HepG2 (cell line): ENCODE measurements at regions not wholly inside any gene's neighbourhood (a gene's known extent, or its start where the extent isn't known, plus 50 kb on each side); places are given as distances from the start of the nearest gene placed in this dataset.

Source experiments
- BCL3 ChIP-seq: sonication (generic); formaldehyde crosslinking; IDR thresholded peaks from 2 replicates; pipeline ENCODE4 v1.5.1; 2020; ENCODE audit warnings: mild to moderate bottlenecking, missing genetic modification reagents, moderate library complexity
- HDAC2 ChIP-seq: sonication (generic); formaldehyde crosslinking; IDR thresholded peaks from 2 replicates; pipeline ENCODE4 v1.4.0; 2020; ENCODE audit warnings: missing genetic modification reagents
- LRRFIP1 ChIP-seq: sonication (generic); formaldehyde crosslinking; conservative IDR thresholded peaks from 2 replicates; pipeline ENCODE4 v1.4.0; 2020; ENCODE audit warnings: missing genetic modification reagents
- MAFK ChIP-seq, 2 experiments: IDR thresholded peaks in 1 of 2; conservative IDR thresholded peaks in 1 of 2; 2 replicates each; pipeline ENCODE4 v1.6.1; 2011; ENCODE audit warnings: improper control_type of control experiment in 2 of 2, low read length in 2 of 2
- MTF1 ChIP-seq: sonication (generic); formaldehyde crosslinking; IDR thresholded peaks from 2 replicates; pipeline ENCODE4 v1.5.0; 2020; ENCODE audit warnings: missing genetic modification reagents
- NCOA2 ChIP-seq: sonication (generic); formaldehyde crosslinking; IDR thresholded peaks from 2 replicates; pipeline ENCODE4 v1.8.0; 2022; ENCODE audit warnings: inconsistent platforms
- NFYB ChIP-seq: sonication (generic); formaldehyde crosslinking; IDR thresholded peaks from 2 replicates; pipeline ENCODE4 v1.4.0; 2020; ENCODE audit warnings: missing genetic modification reagents
- NR2F6 ChIP-seq, 2 experiments: IDR thresholded peaks; 2 replicates each; pipeline ENCODE4 v1.6.1; 2016; ENCODE audit warnings: antibody characterized with exemption in 1 of 2, mild to moderate bottlenecking in 1 of 2
- PRDM15 ChIP-seq: sonication (generic); formaldehyde crosslinking; IDR thresholded peaks from 2 replicates; pipeline ENCODE4 v1.4.0; 2020; ENCODE audit warnings: missing genetic modification reagents
- SAFB2 ChIP-seq: sonication (generic); formaldehyde crosslinking; IDR thresholded peaks from 2 replicates; pipeline ENCODE4 v1.5.1; 2020; ENCODE audit warnings: missing genetic modification reagents, low read depth, mild to moderate bottlenecking, borderline replicate concordance
- SMC3 ChIP-seq: IDR thresholded peaks from 2 replicates; pipeline ENCODE4 v1.6.1; 2011; ENCODE audit warnings: low read length, improper control_type of control experiment
- SP2 ChIP-seq: sonication (generic); formaldehyde crosslinking; IDR thresholded peaks from 2 replicates; pipeline ENCODE4 v1.5.1; 2020; ENCODE audit warnings: mild to moderate bottlenecking, missing genetic modification reagents
- SP5 ChIP-seq: IDR thresholded peaks from 2 replicates; pipeline ENCODE4 v1.6.1; 2016; ENCODE audit warnings: low read depth, borderline replicate concordance
- ZBTB7A ChIP-seq: sonication (generic); formaldehyde crosslinking; IDR thresholded peaks from 2 replicates; pipeline ENCODE4 v1.8.0; 2022; ENCODE audit warnings: mild to moderate bottlenecking, missing genetic modification reagents
- ZBTB7B ChIP-seq: sonication (generic); formaldehyde crosslinking; IDR thresholded peaks from 2 replicates; pipeline ENCODE4 v1.4.0; 2020; ENCODE audit warnings: missing genetic modification reagents
- ZFP1 ChIP-seq: IDR thresholded peaks from 2 replicates; pipeline ENCODE4 v1.6.1; 2016
- ZNF101 ChIP-seq: sonication (generic); formaldehyde crosslinking; IDR thresholded peaks from 2 replicates; pipeline ENCODE4 v1.4.0; 2020; ENCODE audit warnings: mild to moderate bottlenecking, low read depth, missing genetic modification reagents, borderline replicate concordance
- ZNF292 ChIP-seq: sonication (generic); formaldehyde crosslinking; IDR thresholded peaks from 2 replicates; pipeline ENCODE4 v1.8.1; 2022; ENCODE audit warnings: mild to moderate bottlenecking, low read depth, missing genetic modification reagents, borderline replicate concordance
- ZNF431 ChIP-seq: sonication (generic); formaldehyde crosslinking; IDR thresholded peaks from 2 replicates; pipeline ENCODE4 v1.9.0; 2022; ENCODE audit warnings: missing genetic modification reagents, low read depth, mild to moderate bottlenecking, borderline replicate concordance
- ZNF484 ChIP-seq: sonication (generic); formaldehyde crosslinking; IDR thresholded peaks from 2 replicates; pipeline ENCODE4 v1.5.1; 2020; ENCODE audit warnings: mild to moderate bottlenecking, low read depth, missing genetic modification reagents, borderline replicate concordance
- ZNF496 ChIP-seq: sonication (generic); formaldehyde crosslinking; IDR thresholded peaks from 2 replicates; pipeline ENCODE4 v1.8.1; 2023; ENCODE audit warnings: mild to moderate bottlenecking, moderate library complexity, missing genetic modification reagents; ENCODE audit not compliant: insufficient replicate concordance
- ZNF589 ChIP-seq: sonication (generic); formaldehyde crosslinking; conservative IDR thresholded peaks from 2 replicates; pipeline ENCODE4 v1.8.0; 2022; ENCODE audit warnings: mild to moderate bottlenecking, moderate library complexity, missing genetic modification reagents
- ZNF629 ChIP-seq: sonication (generic); formaldehyde crosslinking; conservative IDR thresholded peaks from 2 replicates; pipeline ENCODE4 v1.5.0; 2020; ENCODE audit warnings: missing genetic modification reagents
- ZZZ3 ChIP-seq: sonication (generic); formaldehyde crosslinking; IDR thresholded peaks from 2 replicates; pipeline ENCODE4 v1.4.0; 2020; ENCODE audit warnings: missing genetic modification reagents, mild to moderate bottlenecking, borderline replicate concordance

- TF ChIP-seq LRRFIP1 (CRISPR knock-in tag) (no peak), NCOA2 (CRISPR knock-in tag) (peak; percentile 73), ZNF589 (CRISPR knock-in tag) (peak; percentile 92), SP2 (CRISPR knock-in tag) (no peak; the same call in 1 of the 2 replicates), NR2F6 (IDR thresholded peaks at IDR 0.05) (no peak), NR2F6 (CRISPR knock-in tag; IDR thresholded peaks at IDR 0.05) (peak; percentile 17; the same call in 1 of the 2 replicates), PRDM15 (CRISPR knock-in tag) (peak; percentile 46; the same call in 1 of the 2 replicates), SP5 (CRISPR knock-in tag) (no peak), MAFK (conservative IDR thresholded peaks at IDR 0.05 in 1 of 2, IDR thresholded peaks at IDR 0.05 in 1 of 2; ENCODE audit: low read length in 2 of 2) (no peak; a peak in 1 of 4 replicates), BCL3 (CRISPR knock-in tag) (peak; percentile 87), ZNF496 (no peak), ZNF484 (CRISPR knock-in tag) (no peak), ZNF431 (CRISPR knock-in tag) (no peak), SMC3 (no peak), NFYB (peak; percentile 98), ZBTB7B (CRISPR knock-in tag) (peak; percentile 64), ZNF101 (CRISPR knock-in tag) (no peak), ZNF629 (peak; percentile 32; the same call in 1 of the 2 replicates), HDAC2 (CRISPR knock-in tag) (peak; percentile 91), SAFB2 (CRISPR knock-in tag) (peak; percentile 71), MTF1 (CRISPR knock-in tag) (peak; percentile 52; the same call in 1 of the 2 replicates), ZBTB7A (CRISPR knock-in tag) (peak; percentile 82), ZNF292 (peak; percentile 70; the same call in 1 of the 2 replicates), ZZZ3 (CRISPR knock-in tag) (no peak), ZFP1 (no peak)
Observed at GRCh38 chr6:26196846-26197635, 109.8 kb downstream of the HFE start (continued).
